OCI-LY3 (cell line): ENCODE measurements at regions not wholly inside any gene's neighbourhood (a gene's known extent, or its start where the extent isn't known, plus 50 kb on each side); places are given as distances from the start of the nearest gene placed in this dataset.

Experiments
- H2AFZ ChIP-seq: fragments of 200-600, 300-600 bp; shearing (Covaris generic); 2 replicates; pipeline ENCODE4 v1.6.0; 2014; ENCODE audit warnings: antibody characterized with exemption, low read depth, low read length
- H3K27ac ChIP-seq: fragments of 200-600, 300-600 bp; sonication (generic); 2 replicates; pipeline ENCODE4 v1.5.1; 2014; ENCODE audit warnings: mild to moderate bottlenecking, low read length, moderate library complexity, mixed read lengths
- H3K27me3 ChIP-seq: fragments of 200-600, 300-600 bp; sonication (generic); 2 replicates; pipeline ENCODE4 v1.6.1; 2014; ENCODE audit warnings: low read depth, low read length, mixed read lengths
- H3K36me3 ChIP-seq: fragments of 200-600, 300-600 bp; sonication (generic); replicated peaks from 2 replicates; pipeline ENCODE3; 2014; ENCODE audit warnings: low read depth, low read length, mixed read lengths
- H3K4me1 ChIP-seq: fragments of 300-600, 200-600 bp; sonication (generic); 2 replicates; pipeline ENCODE4 v1.6.1; 2014; ENCODE audit warnings: low read length, mixed read lengths
- H3K4me2 ChIP-seq: fragments of 200-600, 300-600 bp; sonication (generic); 2 replicates; pipeline ENCODE4 v1.6.1; 2014; ENCODE audit warnings: low read length, mixed read lengths
- H3K4me3 ChIP-seq: fragments of 300-600, 200-600 bp; sonication (generic); 2 replicates; pipeline ENCODE4 v1.5.1; 2014; ENCODE audit warnings: antibody characterized with exemption, mild to moderate bottlenecking, low read length, moderate library complexity
- H3K79me2 ChIP-seq: fragments of 300-600, 200-600 bp; shearing (Covaris generic); 2 replicates; pipeline ENCODE4 v1.6.1; 2014; ENCODE audit warnings: mild to moderate bottlenecking, low read length, mixed read lengths
- H3K9ac ChIP-seq: fragments of 300-600, 200-600 bp; shearing (Covaris generic); 2 replicates; pipeline ENCODE4 v1.6.0; 2014; ENCODE audit warnings: mild to moderate bottlenecking, low read length, moderate library complexity
- H3K9me3 ChIP-seq: fragments of 200-600, 300-600 bp; shearing (Covaris generic); 2 replicates; pipeline ENCODE4 v1.6.1; 2014; ENCODE audit warnings: low read length, mixed read lengths; ENCODE audit not compliant: insufficient read depth
- H4K20me1 ChIP-seq: fragments of 200-600, 300-600 bp; sonication (generic); 2 replicates; pipeline ENCODE4 v1.6.1; 2016; ENCODE audit warnings: low read length, mixed read lengths; ENCODE audit not compliant: insufficient read depth
- EZH2phosphoT487 ChIP-seq: fragments of 200-600 bp; shearing (Covaris generic); IDR thresholded peaks from 2 replicates; pipeline ENCODE4 v1.6.1; 2018; ENCODE audit warnings: antibody characterized with exemption, mixed run types, low read depth
- TF ChIP-seq, protein P1 (sequence below): fragments of 200-600, 300-600 bp; sonication (generic); IDR thresholded peaks from 2 replicates; pipeline ENCODE4 v1.5.1; 2014; ENCODE audit warnings: antibody characterized with exemption, low read length, low read depth

DNA sequence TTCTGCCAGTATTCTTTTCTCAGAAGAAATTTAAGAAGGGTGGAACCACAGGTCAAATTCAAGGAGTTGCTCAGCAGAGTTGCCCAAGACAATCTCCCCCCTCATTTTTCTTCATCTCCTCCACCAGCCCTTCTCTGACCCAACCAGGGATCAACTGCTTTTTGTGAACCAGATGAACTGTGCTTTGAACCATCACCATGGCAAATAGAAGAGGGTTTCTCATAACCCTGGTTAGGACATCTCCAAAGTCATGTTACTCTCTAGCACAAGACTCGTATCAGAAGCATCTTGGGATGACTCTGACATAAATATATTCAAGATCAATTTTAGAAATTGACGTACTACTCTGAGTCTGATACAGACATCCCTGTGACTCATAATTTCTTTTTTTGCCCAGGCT is 130.7 kb downstream of the ALDH8A1 start:
- Histone ChIP-seq H3K4me2 (no peak overlapping the region), H3K36me3 (no peaks in the 10 kb centered on the region), H3K4me1 (no peaks in the 10 kb centered on the region), H3K9me3 (no peaks in the 10 kb centered on the region), H4K20me1 (no peaks in the 10 kb centered on the region), H3K79me2 (no peaks in the 10 kb centered on the region), H3K27me3 (no peaks in the 10 kb centered on the region), H3K4me3 (no peak overlapping the region), H2AFZ (no peak overlapping the region), H3K9ac (no peak overlapping the region), H3K27ac (no peak overlapping the region)
- TF ChIP-seq, protein P1, sequence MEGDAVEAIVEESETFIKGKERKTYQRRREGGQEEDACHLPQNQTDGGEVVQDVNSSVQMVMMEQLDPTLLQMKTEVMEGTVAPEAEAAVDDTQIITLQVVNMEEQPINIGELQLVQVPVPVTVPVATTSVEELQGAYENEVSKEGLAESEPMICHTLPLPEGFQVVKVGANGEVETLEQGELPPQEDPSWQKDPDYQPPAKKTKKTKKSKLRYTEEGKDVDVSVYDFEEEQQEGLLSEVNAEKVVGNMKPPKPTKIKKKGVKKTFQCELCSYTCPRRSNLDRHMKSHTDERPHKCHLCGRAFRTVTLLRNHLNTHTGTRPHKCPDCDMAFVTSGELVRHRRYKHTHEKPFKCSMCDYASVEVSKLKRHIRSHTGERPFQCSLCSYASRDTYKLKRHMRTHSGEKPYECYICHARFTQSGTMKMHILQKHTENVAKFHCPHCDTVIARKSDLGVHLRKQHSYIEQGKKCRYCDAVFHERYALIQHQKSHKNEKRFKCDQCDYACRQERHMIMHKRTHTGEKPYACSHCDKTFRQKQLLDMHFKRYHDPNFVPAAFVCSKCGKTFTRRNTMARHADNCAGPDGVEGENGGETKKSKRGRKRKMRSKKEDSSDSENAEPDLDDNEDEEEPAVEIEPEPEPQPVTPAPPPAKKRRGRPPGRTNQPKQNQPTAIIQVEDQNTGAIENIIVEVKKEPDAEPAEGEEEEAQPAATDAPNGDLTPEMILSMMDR, result no peak
- TF ChIP-seq EZH2phosphoT487, result no peak

DNA sequence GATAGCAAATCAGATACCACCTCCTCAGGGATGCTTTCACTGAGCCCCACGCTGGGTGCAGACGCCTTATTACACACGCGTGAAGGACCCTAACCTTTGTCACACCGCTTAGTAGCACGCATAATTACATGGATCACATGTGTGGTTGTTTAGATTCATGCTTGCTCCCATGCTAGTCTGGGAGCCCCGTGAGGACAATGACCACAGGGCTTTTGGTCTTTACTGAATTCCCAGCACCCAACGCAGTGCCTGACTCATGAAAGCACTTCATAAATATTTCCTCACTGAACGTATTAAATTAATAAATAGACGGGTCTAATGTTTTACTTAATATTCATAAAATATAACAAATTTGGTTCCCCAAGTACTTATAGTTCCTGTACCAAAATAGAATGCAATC is 132.5 kb downstream of the ALDH8A1 start:
- Histone ChIP-seq H3K27ac (no peak overlapping the region), H3K36me3 (no peaks in the 10 kb centered on the region), H4K20me1 (no peaks in the 10 kb centered on the region), H3K4me2 (no peak overlapping the region), H3K9me3 (no peaks in the 10 kb centered on the region), H3K9ac (no peak overlapping the region), H3K79me2 (no peaks in the 10 kb centered on the region), H3K27me3 (no peaks in the 10 kb centered on the region), H2AFZ (no peak overlapping the region), H3K4me3 (no peak overlapping the region), H3K4me1 (no peaks in the 10 kb centered on the region)
- TF ChIP-seq, protein P1, result no peak
- TF ChIP-seq EZH2phosphoT487, result no peak

DNA sequence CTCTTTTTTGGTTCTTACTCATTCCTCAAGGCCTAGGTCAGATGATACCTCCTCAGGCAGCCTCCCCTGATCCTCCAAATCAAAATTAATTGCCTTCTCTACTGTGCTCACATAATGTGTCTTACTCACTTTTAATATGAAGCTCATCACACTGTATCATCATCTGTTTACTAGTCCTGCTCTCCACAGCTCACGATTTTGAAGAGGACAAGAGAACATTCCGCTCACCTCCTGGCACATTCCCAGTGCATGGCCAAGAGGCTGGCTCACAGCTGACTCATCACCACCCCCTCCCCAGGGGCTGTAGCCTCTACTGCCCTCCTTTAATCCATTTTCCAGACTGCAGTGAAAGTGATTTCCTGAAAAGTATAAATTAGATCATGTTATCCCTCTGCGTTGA is 133.1 kb downstream of the ALDH8A1 start:
- no peak overlapping the region for H2AFZ ChIP-seq
- H4K20me1 ChIP-seq, result no peaks in the 10 kb centered on the region

DNA sequence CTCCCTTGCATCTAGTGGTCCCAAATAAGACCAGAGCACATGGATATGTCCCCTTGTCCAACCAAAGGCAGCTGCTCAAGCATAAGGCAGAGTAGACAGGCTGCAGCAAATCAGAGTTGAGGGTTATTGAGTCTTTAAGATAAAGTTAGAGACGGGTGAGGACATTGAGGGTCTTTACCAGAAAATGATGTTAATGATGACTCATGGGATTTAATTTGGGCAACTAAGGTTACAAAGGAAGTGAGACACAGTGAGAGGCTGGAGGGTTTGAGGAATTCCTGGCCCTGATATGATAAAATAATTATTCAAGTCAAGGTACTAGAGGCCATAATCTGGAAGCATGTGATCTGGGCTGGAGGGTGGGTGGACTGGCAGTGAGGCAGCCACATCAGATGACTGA is 133.6 kb downstream of the ALDH8A1 start:
- Histone ChIP-seq H4K20me1 (no peaks in the 10 kb centered on the region), H3K27me3 (no peaks in the 10 kb centered on the region), H3K4me1 (no peaks in the 10 kb centered on the region), H3K36me3 (no peaks in the 10 kb centered on the region), H3K79me2 (no peaks in the 10 kb centered on the region), H3K27ac (no peak overlapping the region), H3K4me3 (no peak overlapping the region), H3K9me3 (no peaks in the 10 kb centered on the region), H3K4me2 (no peak overlapping the region), H3K9ac (no peak overlapping the region), H2AFZ (no peak overlapping the region)
- TF ChIP-seq, protein P1, result no peak

More for the DNA sequence above, 133.1 kb downstream of the ALDH8A1 start:
- Histone ChIP-seq H3K36me3 (no peaks in the 10 kb centered on the region), H3K9me3 (no peaks in the 10 kb centered on the region), H3K4me3 (no peak overlapping the region), H3K27ac (no peak overlapping the region), H3K9ac (no peak overlapping the region), H3K4me2 (no peak overlapping the region), H3K79me2 (no peaks in the 10 kb centered on the region), H3K27me3 (no peaks in the 10 kb centered on the region), H3K4me1 (no peaks in the 10 kb centered on the region)
- TF ChIP-seq, protein P1, result no peak
- no peak for TF ChIP-seq EZH2phosphoT487
